ENCODE measurements at regions not wholly inside any gene's neighbourhood (a gene's known extent, or its start where the extent isn't known, plus 50 kb on each side); places are given as distances from the start of the nearest gene placed in this dataset.

- Histone ChIP-seq H3K4me1 (ENCODE audit: control insufficient read depth in 4 of 4, insufficient read depth in 4 of 4, low read length in 3 of 4) (no peaks in the 10 kb centered on the region), H3K4me3 (ENCODE audit: low read depth in 1 of 3, low read length in 3 of 3) (no peak overlapping the region), H3K36me3 (ENCODE audit: control insufficient read depth in 4 of 4, insufficient read depth in 3 of 4, low read depth in 1 of 4, low read length in 3 of 4) (no peaks in the 10 kb centered on the region), H3K9ac (ENCODE audit: low read depth in 1 of 2, low read length in 2 of 2) (no peak overlapping the region), H3K27me3 (ENCODE audit: control insufficient read depth in 4 of 4, insufficient read depth in 4 of 4, low read length in 3 of 4) (no peaks in the 10 kb centered on the region), H3K27ac (ENCODE audit: low read depth in 1 of 2, low read length in 2 of 2) (no peak overlapping the region), H3K9me3 (ENCODE audit: control insufficient read depth in 4 of 4, low read length in 3 of 4) (no peaks in the 10 kb centered on the region)
- no peak for DNase-seq (ENCODE audit: low spot score)
- TF ChIP-seq ATF3 (IDR thresholded peaks at IDR 0.05) (no peak), SP1 (IDR thresholded peaks at IDR 0.05) (no peak), NR2F2 (IDR thresholded peaks at IDR 0.05) (no peak), JUND (IDR thresholded peaks at IDR 0.05) (no peak), FOXA2 (IDR thresholded peaks at IDR 0.05) (no peak), EGR1 (IDR thresholded peaks at IDR 0.05; ENCODE audit: low read depth in 2 of 2) (no peak), YY1 (IDR thresholded peaks at IDR 0.05) (no peak), REST (IDR thresholded peaks at IDR 0.05) (no peak)
Measured at GRCh38 chr18:39724652-39725051, 2159.1 kb upstream of the CELF4 start.

- H3K27me3 ChIP-seq (ENCODE audit: control insufficient read depth in 4 of 4, insufficient read depth in 4 of 4, low read length in 3 of 4), result no peaks in the 10 kb centered on the region
- H3K4me1 ChIP-seq (ENCODE audit: control insufficient read depth in 4 of 4, insufficient read depth in 4 of 4, low read length in 3 of 4), result no peaks in the 10 kb centered on the region
- H3K27ac ChIP-seq (ENCODE audit: low read depth in 1 of 2, low read length in 2 of 2), result no peak overlapping the region
- no peaks in the 10 kb centered on the region for H3K36me3 ChIP-seq (ENCODE audit: control insufficient read depth in 4 of 4, insufficient read depth in 3 of 4, low read depth in 1 of 4, low read length in 3 of 4)
- TF ChIP-seq SP1 (IDR thresholded peaks at IDR 0.05) (no peak), GABPA (IDR thresholded peaks at IDR 0.05 in 1 of 2, conservative IDR thresholded peaks at IDR 0.05 in 1 of 2) (no peak), FOXA2 (IDR thresholded peaks at IDR 0.05) (no peak)
- H3K9ac ChIP-seq (ENCODE audit: low read depth in 1 of 2, low read length in 2 of 2), result no peak overlapping the region
- DNase-seq (ENCODE audit: low spot score), result no peak
- H3K4me3 ChIP-seq (ENCODE audit: low read depth in 1 of 3, low read length in 3 of 3), result no peak overlapping the region
- 83% methylated on average over 1 of the region's 1 CpG for WGBS
- H3K9me3 ChIP-seq (ENCODE audit: control insufficient read depth in 4 of 4, low read length in 3 of 4), result no peaks in the 10 kb centered on the region
Measured at GRCh38 chr18:39721712-39722111, 2156.1 kb upstream of the CELF4 start.

GRCh38 chr18:39713961-39714360, 2148.4 kb upstream of the CELF4 start:
- H3K9ac ChIP-seq (ENCODE audit: low read depth in 1 of 2, low read length in 2 of 2), result no peak overlapping the region
- 90% methylated on average over 3 of the region's 3 CpGs for WGBS
- no peaks in the 10 kb centered on the region for H3K27me3 ChIP-seq (ENCODE audit: control insufficient read depth in 4 of 4, insufficient read depth in 4 of 4, low read length in 3 of 4)
- no peak overlapping the region for H3K27ac ChIP-seq (ENCODE audit: low read depth in 1 of 2, low read length in 2 of 2)
- H3K36me3 ChIP-seq (ENCODE audit: control insufficient read depth in 4 of 4, insufficient read depth in 3 of 4, low read depth in 1 of 4, low read length in 3 of 4), result no peaks in the 10 kb centered on the region
- no peak for DNase-seq (ENCODE audit: low spot score)
- no peaks in the 10 kb centered on the region for H3K9me3 ChIP-seq (ENCODE audit: control insufficient read depth in 4 of 4, low read length in 3 of 4)
- H3K4me3 ChIP-seq (ENCODE audit: low read depth in 1 of 3, low read length in 3 of 3), result no peak overlapping the region
- no peaks in the 10 kb centered on the region for H3K4me1 ChIP-seq (ENCODE audit: control insufficient read depth in 4 of 4, insufficient read depth in 4 of 4, low read length in 3 of 4)
- TF ChIP-seq ZBTB33 (IDR thresholded peaks at IDR 0.05) (no peak), NR2F2 (IDR thresholded peaks at IDR 0.05) (no peak), RAD21 (IDR thresholded peaks at IDR 0.05) (no peak), FOXA2 (IDR thresholded peaks at IDR 0.05) (no peak), EGR1 (IDR thresholded peaks at IDR 0.05; ENCODE audit: low read depth in 2 of 2) (no peak), CTCF (IDR thresholded peaks at IDR 0.05; ENCODE audit: low read depth, low read length, missing input control) (no peak), ATF3 (IDR thresholded peaks at IDR 0.05) (no peak), HNF4A (conservative IDR thresholded peaks at IDR 0.05) (no peak), SP1 (IDR thresholded peaks at IDR 0.05) (no peak), TAF1 (conservative IDR thresholded peaks at IDR 0.05) (no peak), RXRA (IDR thresholded peaks at IDR 0.05) (no peak), MAX (IDR thresholded peaks at IDR 0.05) (no peak), GABPA (IDR thresholded peaks at IDR 0.05 in 1 of 2, conservative IDR thresholded peaks at IDR 0.05 in 1 of 2) (no peak), YY1 (IDR thresholded peaks at IDR 0.05) (no peak), JUND (IDR thresholded peaks at IDR 0.05) (no peak), FOXA1 (IDR thresholded peaks at IDR 0.05) (no peak)

Measured in liver (tissue), 8 donors.